ENCODE measurements at regions not wholly inside any gene's neighbourhood (a gene's known extent, or its start where the extent isn't known, plus 50 kb on each side); places are given as distances from the start of the nearest gene placed in this dataset.

DNA sequence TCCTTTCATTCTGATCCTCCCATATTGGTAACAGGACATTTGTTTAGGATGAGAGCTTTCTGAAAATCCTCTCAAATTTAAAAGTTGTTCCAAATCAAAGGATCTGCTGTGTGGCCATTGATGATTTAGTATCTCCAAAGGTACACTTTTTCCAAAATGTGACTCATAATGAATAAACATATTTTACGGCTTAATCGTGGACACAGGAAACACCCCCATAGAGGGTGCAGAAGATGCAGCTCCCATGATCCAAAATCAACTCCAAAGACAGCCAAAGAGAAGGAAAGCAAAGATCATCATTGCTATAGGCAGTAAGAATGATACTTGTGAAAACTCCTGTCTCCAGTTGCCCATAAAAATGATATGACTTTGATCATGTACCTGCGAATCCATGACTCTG, 239.7 kb downstream of the PIK3R1 start:
- DNase-seq = no peak

DNA sequence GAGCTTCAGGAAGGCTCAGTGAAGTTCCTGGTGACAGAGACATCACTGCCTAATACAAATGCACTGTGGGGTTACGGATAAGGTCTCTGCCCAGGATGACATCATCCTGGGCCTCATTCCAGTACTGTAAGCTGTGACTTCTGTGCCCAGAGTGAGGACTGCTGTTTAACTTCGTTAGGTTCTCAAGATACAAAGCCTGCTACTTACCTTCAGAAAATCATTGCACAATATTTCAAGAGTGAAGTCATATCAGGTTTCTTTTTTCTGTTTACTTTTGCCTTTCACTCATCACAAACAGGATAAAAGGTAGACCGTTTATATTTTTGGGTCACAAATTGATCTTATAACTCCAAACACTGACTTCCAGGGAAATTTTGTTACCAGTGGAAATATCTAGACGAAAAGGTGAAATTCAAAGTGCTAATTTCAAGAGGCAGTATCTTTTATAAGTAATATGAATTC, 241.2 kb downstream of the PIK3R1 start:
- DNase-seq = no peak

DNA sequence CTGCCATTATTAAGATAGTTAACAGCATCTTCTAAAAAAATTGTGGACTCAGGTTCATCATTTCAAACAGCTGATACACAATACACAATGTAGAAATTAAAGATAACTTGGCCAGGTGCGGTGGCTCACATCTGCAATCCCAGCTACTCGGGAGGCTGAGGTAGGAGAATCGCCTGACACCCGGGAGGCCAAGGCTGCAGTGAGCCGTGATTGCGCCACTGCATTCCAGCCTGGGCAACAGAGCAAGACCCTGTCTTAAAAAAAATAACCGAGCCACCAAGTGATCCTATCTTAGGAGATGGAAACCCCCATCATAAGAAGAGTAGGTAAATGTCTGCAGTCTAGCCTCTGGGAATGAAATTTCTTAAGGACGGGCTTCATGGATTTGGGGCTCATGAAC, 241.7 kb downstream of the PIK3R1 start:
- no peak for DNase-seq

DNA sequence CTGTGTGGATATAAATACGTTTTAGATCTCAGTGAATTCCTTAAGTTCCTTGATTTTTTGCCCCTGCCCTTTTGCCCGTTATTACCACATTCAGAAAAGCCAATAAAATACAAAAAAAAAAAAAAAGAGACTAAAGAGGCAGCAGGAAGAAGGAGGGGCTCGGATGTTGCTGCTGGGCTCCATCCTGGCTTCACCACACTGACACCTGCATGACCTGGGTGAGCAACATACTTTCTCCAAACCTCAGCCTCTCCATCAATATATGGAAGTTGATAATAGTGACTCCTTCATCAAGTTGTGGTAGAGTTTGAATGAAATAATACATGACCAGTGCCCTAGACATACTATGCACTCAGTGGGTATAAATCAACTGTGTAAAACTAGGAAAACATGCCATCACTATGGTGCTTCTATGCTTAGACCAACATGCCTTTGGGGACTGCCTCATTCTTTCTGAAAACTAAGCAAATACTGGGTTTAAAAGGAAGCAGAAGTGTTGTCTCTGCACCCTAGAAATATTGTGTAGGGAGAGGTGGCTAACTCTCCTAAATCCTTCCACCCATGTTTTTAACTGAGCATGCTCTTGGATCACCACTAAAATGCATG, 243.0 kb downstream of the PIK3R1 start:
- DNase-seq = no peak

DNA sequence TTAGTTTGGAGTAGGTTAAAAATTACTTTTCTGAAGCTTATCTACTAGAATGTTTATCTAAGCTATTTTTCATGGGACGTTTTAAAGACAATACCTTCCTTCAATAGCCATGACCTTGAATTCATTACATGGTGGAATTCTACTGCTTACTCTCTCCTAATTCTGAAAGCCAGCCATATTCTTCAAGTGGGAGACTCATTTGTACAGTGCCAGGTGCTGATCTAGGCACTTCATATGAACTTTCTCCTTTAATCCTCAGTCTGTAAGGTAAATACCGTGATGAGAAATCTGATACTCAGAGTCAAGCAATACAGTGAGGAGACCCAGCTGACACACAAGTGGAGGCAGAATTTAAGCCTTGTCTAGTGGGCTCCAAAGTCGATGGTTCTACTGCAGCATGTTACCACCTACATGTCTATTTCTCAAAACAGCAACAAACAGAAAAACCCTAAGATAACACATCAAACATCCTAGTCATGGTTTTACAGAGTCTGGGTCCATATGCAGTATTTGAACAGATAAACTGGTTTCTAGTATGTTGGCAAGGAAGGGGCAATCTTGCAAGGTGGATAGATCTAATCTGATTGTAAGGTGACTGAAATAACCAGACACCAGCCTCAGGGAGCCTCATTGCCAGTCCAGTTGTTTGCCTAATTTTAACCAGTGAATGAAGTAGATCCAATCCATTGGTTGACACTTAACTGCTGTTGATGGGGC, 243.7 kb downstream of the PIK3R1 start:
- DNase-seq = no peak

DNA sequence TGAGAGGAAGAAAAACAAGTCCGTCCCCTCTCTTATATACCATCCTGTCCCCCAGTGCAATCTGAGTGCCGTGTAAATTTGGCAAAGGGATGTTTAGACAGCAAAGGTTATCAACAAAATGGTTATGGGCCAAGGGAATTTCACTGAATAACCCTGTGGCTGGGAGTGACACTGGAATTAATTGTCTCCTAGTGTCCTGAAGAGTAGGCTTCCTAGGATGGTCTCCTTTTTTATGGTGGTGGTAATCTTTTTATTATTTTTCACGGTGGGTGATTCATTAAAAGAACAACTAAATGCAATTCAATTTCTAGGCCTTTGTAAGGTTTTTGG, 244.2 kb downstream of the PIK3R1 start:
- no peak for DNase-seq

DNA sequence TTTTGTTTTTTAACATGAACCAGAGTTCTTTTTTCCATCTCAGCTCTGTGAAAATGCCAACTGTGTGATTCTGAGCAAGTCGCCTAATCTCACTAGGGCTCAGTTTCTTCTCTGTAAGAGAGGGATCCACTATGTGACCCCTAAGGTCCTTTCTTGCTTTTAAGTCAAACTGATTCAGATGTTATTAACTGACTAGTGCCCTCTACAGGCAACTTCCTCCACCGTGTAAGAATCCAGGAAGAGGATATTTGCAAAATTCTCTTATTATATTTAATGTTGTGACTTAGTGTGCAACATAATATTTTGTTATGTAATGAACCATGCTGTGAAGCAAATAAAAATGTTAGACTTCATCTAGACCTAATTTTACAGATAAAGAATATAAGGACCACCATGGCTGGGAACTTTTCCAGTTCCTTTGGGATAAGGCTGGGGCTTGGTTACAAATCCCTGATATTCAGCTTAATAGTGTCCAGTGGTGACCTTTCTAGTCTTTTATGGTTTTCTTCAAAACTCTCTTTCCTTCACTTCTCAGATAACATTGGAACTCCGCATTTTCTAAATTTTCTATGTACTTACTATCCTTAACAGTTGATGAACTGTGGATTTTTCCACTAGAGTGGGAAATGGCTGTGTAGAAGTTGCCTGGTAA, 244.7 kb downstream of the PIK3R1 start:
- no peak for DNase-seq

DNA sequence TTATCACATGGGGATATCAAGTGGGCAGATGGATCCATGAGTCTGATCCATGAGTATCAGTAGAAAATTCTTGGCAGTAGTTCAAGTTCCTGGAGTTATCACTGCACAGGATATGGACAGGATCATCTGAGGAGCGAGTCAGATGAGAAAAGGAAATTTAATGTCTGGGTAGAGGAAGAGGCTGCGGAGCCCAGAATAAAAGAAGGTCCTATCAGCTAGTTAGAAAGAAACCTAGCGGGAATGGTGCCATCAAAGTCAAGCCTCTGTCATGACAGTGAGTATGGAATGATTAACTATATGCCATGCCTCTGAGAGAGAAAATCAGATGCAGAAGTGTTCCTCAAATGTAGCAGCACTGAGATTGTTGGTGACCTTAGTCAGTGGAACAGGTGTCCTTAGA, 248.1 kb downstream of the PIK3R1 start:
- DNase-seq = no peak

DNA sequence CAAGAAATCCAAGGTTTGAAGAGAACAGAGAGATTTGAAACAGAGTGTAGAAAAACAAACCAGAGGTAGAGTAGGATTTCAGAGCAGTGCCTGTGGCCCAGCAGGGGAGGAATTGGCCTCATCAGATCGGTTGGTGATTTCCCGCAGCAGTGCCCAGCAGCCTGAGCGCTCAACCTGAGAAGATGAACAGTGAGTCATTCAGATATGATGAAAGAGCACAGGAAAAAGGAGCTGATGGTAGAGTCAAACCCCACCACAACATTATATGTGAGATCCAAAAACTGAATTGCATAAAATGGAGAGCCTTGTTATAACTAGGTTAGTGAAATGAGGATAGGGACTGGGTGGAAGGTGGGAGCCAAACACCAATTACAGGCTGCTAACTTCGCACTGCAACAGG, 248.9 kb downstream of the PIK3R1 start:
- DNase-seq = no peak

DNA sequence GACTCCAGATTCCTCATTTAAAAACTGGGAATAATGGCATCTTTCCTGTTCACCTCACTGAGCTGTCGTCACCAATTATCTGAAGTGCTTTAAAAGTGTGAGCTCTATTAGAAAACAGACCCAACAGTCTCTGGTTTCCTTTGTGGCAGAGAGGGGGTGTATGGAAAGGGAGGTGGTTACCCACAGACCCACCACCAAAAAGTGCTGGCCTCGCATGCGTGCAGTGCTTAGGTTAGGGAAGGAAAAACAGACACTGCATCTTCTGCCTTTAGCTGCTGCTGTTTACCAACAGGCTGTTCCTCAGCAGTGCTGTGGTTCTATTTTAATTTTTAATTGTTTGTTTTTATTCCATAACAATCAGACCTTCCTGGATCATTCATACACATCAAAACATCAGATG, 249.6 kb downstream of the PIK3R1 start:
- no peak for DNase-seq

DNA sequence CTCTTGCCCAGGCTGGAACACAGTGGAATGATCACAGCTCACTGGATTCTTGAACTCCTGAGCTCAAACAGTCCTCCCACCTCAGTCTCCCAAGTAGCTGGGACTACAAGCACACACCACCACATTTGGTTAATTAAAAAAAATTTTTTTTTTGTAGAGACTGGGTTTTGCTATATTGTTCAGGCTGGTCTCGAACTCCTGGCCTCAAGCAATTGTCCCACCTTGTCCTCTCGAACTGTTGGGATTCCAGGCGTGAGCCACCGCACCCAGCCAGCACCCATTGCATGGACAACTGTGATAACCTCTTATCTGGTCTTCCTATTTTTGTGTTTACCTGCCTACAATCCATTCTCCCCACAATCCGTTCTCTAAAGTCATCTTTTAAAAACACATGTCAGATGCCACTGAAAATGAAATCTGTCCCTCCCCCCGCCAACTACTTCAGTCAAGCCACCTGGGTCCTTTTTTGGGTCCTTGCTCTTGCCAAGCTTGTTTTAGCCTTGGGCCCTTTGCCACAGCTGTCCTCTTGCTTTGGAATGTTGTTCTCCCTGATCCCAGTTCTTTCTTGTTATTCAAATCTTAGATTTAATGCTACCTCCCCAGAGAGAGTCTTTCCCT, 250.5 kb downstream of the PIK3R1 start:
- DNase-seq = no peak

DNA sequence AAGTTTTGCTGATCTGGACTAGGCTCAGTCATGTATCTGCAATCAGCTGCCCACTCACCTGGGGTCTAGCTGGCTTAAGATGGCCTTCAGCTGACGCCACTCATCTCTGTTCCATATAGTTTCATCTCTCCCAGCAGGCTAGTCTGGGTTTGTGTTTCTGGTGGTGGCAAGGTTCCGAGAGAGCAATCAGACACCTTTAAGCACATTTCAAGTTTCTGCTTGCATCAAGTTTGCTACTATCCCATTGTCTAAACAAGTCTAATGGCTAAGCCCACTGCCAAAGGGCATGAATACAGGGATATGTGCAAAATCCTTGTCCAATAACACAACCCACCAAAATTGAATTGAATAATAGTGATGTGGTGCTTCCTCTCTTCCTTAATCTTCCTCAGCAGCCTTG, 251.7 kb downstream of the PIK3R1 start:
- no peak for DNase-seq

DNA sequence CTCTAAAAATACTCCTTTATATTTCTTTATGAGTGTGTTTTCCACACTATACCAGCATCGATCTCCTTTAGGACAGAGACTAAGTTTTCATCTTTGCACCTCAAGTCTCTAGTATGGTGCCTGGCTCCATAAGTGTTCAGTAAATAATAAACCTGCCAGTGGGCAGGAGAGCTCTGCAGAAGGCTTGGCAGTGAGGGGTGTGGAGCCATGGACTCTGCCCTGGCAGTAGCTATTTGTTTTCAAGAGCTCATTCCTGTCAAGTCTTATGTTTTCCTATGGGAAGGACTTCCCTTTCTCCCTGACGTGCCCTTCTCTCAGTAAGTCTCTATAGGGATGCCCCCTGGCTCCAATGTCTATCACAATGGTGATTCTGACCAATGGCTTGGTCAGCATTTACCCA, 252.2 kb downstream of the PIK3R1 start:
- DNase-seq = no peak

DNA sequence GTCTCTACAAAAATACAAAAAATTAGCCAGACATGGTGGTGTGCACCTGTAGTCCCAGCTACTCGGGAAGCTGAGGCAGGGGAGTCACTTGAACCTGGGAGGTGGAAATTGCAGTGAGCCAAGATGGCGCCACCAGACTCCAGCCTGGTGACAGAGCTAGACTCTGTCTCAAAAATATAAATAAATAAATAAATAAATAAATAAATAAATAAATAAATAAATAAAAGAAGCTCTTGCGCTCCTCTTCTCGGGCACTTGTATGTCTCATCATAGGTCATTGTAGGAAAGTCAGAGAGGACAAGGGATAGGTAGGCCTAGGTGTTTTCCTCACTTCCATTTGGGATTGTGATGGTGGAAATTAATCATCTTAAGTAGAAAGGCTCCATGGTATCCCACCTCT, 252.8 kb downstream of the PIK3R1 start:
- no peak for DNase-seq

DNA sequence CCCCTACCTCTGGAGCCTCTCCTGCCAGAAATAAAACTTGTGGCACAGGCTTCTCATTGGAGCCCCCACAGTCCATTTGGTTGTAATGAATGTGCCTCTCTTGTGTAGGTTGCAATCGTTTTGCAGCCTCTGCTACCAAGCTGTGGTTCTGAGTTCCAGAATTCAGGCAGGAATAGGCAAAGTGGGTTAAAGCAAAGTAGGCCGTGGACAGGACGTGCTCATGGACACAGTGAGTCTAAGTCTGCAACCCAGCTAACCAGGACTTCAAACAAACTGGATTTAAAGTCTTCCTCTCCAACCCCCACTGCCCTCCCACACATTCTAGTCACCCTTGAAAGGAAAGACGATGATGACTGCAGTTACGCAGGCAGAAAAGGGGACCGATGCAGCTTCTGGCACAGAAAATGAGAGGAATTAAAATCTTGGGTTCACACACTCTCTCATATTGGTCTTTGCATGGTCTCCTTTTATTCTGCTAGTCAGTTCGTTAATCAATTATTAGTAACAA, 260.0 kb downstream of the PIK3R1 start:
- no peak for DNase-seq

DNA sequence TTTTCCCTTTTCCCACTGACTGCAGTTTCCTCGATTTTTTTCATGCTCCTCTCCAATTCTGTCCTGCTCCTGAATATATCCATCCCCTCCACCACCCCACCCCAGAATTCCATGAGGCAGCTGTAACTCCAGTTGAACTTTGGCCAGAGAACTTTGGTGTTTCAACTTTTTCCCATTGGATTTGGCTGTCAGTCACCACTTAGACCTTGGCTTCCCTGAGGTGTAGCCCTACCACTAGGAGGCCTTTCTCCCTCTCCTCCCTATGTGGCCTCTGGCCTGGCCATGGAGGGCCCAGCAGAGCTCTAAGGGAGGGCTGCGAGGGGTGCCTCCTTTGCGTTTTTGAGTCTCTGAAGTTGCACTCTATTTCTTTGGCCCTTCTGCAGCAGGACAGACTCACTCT, 261.3 kb downstream of the PIK3R1 start:
- DNase-seq = no peak

DNA sequence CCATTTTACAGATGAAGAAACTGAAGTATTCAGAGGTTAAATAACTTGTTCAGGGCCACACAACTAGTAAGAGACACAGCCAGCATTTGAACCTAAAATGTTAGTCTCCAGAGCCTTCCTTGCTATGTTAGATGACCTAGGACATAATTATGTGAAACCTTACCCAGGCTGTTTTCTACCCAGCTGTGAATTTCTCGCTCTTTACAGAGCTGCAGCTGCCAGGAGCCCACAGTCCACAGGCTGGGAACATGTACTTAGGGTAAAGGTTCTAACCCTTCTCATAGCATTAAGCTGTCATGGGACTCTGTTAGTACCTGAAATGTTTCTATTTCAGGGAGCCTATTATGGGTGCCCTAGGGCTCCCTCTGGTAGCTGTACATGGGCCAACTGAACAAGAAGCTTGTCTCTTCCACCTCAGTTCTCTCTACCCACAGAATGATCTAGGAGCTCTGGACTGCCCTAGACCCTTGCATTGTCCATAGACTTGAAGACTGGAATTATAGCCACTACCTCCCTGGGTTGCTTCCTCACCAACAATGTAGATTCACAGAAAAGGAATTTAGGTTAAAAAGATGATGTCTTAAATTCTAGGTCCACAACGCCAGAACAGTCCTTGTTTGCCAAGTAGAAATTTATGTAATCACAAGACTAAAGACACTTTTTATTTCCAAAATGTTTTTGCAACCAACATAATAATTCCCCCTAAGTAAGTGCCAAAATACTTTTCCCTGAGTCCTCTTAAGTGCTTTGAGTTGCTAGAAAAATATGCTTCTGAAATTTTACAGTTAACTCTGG, 262.9 kb downstream of the PIK3R1 start:
- no peak for DNase-seq

DNA sequence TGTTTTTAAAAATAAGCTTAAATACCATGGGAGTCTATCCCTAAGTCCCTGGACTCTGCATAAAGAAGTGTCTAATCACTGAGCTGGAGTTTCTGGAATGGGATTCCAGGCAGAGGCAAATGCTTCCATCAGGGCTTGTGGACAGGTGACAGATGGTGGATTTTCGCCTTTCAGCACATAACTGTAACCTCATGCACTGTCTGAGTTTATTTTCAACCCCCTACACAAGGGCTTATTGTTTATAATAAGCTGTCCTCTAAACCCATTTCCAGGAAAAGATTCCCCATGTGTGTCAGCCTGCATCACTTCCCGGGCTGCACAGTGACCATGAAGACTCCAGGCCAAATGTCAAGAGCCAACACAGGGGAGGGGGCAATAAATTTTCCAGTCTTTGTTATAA, 264.0 kb downstream of the PIK3R1 start:
- no peak for DNase-seq

DNA sequence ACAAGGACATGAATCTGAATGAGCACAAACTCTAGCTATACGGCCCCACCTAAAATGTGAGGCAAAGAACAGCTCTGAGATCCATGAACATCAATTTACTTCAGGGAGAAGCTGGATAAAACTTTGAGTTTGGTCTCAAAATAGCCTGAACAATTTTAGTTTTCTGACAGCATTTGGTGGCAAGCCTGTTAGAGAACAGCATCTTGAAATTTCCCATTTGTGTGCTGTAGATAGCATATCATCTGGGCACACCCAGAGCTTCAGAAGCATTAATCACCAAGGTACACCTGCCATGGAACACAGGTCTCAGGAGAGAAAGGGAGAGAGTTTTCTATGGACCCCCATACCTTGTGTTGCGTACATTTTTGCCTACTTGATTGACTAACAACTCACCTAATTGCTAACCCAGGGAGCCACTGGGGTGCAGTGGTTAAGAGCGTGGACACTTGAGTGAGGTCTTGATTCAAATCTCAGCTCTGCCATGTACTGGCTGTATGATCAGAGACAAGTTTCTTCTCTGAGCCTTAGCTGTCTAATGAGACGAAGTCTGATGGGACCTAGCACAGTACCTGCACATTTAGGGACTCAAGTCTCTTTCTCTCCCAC, 264.9 kb downstream of the PIK3R1 start:
- DNase-seq = no peak

DNA sequence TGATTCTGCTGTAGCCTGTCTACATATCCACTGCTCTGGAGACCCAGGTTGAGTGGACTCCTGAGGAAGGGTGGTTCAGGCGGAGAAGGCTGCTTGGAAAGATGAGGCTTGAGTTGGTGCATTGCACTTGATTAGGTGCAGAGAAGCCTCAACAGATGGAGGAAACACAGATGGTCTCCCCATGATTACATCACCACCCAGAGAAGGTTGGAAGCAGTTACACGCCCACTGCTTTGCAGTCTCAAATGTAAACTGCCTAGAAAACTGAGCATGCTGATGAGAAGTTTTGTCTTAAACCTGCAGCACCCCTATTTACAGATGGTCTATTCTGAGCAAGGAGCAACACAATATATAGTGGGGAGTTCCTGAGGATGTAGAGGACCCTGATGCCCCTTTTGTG, 266.6 kb downstream of the PIK3R1 start:
- DNase-seq = no peak

DNA sequence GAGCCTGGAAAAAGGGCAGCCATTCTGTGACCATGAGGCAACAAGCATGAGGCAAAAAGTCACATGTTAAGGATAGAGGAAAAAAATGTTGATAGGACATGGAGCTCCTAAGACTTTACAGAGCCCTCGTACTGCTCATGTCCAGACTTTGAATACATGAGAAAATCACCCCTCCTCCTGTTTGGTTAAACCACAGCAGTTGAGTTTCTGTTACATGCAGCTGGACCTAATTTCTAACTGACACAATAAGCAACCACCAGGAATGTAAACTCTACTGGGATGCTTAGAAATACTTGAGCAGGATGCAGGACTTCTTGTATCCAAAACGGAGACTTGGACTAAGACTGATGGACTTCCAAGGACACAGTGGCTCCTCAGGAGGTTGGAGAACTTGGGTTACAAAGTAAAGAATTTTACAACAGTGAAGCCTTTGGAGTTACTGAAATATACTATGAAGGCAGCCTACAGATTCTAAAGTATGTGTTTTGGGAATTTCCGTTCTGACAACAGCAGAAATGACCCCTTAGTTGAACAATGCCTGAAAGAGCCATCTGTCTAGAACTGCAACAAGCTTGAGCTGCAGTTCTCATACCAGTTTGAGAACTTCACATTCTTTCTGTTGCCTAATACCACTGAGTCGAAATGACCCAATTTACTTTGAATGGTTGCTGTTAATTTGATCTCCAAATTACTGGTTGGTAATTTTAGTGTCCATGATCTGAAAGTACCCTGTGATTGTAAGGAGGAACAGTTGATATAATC, 268.9 kb downstream of the PIK3R1 start:
- DNase-seq = no peak

DNA sequence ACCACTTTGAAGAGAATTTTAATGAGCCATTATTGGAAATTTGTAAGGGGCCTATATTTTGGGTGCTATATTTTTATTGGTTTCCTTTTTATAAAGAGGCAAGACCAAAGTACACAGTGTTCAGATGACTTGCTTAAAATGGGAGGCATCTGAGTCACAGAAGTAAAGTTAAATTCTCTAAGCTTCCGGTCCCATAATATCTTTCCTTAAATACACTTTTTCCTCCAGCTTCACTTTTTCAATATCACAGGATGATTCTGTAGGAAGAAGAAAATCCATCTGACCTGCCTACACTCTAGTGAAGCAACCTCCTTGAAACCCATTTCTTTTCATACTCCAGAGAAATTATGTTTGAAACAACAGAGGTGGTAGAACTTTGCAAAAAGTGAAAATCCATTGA, 274.0 kb downstream of the PIK3R1 start:
- DNase-seq = no peak
